ENCODE measurements at regions not wholly inside any gene's neighbourhood (a gene's known extent, or its start where the extent isn't known, plus 50 kb on each side); places are given as distances from the start of the nearest gene placed in this dataset.

DNA sequence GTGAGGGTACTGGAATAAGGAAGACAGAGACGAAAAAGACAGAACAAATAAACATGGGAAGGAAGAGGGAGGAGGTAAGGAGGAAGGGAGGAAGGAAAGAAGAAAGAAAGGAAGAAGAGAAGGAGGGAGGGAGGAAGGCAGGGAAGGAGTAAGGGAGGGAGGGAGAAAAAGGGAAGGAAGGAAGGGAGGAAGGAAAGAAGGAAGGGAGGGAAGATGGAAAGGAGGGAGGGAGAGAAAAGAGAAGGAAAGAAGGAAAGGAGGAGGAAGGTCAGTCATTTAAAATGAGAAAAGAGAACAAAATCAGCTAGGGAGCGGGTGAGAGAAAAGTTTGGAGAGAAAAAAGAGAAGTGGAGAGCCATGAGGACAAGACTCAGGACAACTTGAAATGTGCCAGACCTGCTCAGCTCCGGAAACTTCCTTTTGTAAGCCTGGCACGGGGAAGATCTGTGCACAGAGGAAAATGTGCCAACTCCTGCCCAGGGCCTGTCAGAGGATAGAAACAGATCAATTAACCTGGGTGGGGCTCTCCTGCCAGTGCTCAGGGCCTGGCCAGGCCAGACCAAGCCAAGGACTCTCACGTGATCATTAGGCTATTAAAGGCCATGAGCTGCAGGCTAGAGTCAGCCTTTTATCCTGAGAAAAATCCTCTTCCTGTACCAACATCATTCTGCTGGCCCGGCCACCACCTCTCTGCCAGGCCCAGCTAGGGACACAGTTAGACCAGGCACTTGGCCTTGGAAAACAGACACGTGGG lies 50.1 kb upstream of the BCL6 start:
- H3K4me3 ChIP-seq: no peak overlapping the region
- no peak for TF ChIP-seq CTCF (IDR thresholded peaks at IDR 0.05)
- no peak for DNase-seq (ENCODE audit: low spot score)
- H3K27ac ChIP-seq: no peak overlapping the region

DNA sequence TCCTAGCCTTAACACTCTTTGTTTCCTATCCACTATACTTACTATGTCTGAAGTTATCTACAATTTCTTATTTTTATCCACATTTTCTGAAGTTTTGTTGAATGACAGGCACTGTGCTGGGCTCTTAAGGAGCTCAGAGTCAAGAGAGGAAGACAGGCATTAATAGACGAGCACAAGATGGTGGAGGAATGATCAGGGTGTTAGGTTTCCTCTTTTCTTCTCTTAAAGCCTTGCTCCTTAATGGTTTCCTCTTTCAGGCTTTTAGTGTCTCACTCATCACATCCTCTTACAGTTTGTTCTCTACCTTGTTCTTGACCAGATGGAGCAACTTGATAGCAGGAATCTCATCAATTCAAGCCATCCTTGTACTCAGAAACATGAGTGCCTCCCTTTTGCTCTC lies 52.9 kb upstream of the BCL6 start:
- Histone ChIP-seq H3K27ac (no peak overlapping the region), H3K4me3 (no peak overlapping the region)
- TF ChIP-seq CTCF (IDR thresholded peaks at IDR 0.05): no peak
- no peak for DNase-seq (ENCODE audit: low spot score)

DNA sequence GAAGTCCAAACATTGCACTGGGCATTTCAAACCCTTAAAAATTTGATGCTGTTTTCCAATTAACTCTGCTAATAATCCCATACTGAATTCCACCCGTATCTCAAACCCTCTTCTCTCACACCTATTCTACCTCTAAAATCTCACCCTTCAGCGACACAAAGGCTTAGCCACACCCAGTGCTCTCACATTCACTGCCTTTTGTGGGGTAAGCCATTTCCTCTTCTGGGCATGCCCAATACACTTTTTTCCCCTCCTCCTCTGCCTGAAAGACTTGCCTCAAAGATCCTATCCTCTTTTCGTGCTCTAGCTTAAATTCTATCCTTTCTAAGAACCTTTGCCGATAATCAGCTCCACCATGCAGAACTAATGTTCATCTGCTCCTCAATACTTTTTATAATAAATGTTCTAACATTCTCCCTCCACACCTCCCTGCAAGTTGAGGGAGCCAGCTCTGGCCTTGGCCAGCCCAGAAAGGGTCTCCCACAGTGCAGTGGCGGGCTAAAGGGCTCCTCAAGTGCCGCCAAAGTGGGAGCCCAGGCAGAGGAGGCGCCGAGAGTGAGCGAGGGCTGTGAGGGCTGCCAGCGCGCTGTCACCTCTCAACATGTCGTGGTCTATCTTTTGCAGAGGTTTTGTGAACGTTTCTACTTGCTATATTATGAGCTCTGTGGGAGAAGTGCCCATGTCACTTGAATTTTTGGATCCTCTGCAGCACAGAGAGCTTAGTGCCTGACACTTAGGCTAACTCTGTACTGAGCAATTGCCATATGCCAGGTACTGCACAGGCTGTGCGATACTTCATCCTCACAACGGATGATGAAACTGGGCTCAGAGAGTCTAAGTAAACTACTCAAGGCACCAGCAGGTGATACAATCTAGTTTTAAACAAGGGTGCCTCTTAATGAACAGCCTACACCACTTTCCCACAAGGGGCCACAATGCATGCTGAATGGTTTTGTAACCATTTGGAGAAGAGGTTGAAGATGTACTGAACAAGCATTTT lies 53.6 kb upstream of the BCL6 start:
- H3K27ac ChIP-seq: no peak overlapping the region
- no peak for TF ChIP-seq CTCF (IDR thresholded peaks at IDR 0.05)

GRCh38 chr3:187799942-187800641 lies 54.8 kb upstream of the BCL6 start:
- no peak for DNase-seq (ENCODE audit: low spot score)
- Histone ChIP-seq H3K4me3 (no peak overlapping the region), H3K27ac (no peak overlapping the region)
- TF ChIP-seq CTCF (IDR thresholded peaks at IDR 0.05): no peak

More for the DNA sequence above, 53.6 kb upstream of the BCL6 start:
- H3K4me3 ChIP-seq: no peak overlapping the region
- no peak for DNase-seq (ENCODE audit: low spot score)

GRCh38 chr3:187801152-187801551 lies 55.9 kb upstream of the BCL6 start:
- Histone ChIP-seq H3K27ac (no peak overlapping the region), H3K4me3 (no peak overlapping the region)
- no peak for TF ChIP-seq CTCF (IDR thresholded peaks at IDR 0.05)
- no peak for DNase-seq (ENCODE audit: low spot score)

GRCh38 chr3:187802203-187802927 lies 57.1 kb upstream of the BCL6 start:
- no peak for TF ChIP-seq CTCF (IDR thresholded peaks at IDR 0.05)
- H3K27ac ChIP-seq: no peak overlapping the region
- DNase-seq (ENCODE audit: low spot score): no peak
- no peak overlapping the region for H3K4me3 ChIP-seq

Measured in coronary artery (tissue), 2 donors.